ENCODE measurements at regions not wholly inside any gene's neighbourhood (a gene's known extent, or its start where the extent isn't known, plus 50 kb on each side); places are given as distances from the start of the nearest gene placed in this dataset.

DNA sequence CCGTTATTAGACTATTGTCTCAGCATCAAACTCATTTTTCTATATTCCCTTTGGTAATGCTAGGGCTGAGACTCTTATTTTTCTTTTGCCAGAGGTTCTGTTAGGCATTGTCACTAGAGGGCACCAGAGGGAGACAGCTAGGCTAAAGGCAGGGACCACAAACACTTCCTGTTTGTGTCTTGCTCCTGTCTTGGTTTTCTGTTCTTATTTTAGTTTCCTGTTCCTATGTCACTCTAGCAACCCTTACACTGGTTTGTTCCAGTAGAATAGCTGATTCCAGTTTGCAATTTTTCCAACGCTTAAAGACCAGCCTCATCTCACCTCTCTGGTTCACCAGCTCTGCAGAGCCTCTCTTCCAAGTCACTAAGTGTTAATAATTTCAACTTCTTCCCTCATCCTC, 772.0 kb downstream of the DIAPH3 start:
- DNase-seq (no peak), ATAC-seq (peak; percentile 84 to 92)
- TF ChIP-seq, protein P1, sequence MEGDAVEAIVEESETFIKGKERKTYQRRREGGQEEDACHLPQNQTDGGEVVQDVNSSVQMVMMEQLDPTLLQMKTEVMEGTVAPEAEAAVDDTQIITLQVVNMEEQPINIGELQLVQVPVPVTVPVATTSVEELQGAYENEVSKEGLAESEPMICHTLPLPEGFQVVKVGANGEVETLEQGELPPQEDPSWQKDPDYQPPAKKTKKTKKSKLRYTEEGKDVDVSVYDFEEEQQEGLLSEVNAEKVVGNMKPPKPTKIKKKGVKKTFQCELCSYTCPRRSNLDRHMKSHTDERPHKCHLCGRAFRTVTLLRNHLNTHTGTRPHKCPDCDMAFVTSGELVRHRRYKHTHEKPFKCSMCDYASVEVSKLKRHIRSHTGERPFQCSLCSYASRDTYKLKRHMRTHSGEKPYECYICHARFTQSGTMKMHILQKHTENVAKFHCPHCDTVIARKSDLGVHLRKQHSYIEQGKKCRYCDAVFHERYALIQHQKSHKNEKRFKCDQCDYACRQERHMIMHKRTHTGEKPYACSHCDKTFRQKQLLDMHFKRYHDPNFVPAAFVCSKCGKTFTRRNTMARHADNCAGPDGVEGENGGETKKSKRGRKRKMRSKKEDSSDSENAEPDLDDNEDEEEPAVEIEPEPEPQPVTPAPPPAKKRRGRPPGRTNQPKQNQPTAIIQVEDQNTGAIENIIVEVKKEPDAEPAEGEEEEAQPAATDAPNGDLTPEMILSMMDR (IDR thresholded peaks at IDR 0.05), result peak; percentile 85
- H3K9me3 ChIP-seq, result no peaks in the 10 kb centered on the region
- H3K27ac ChIP-seq, result peak overlapping the region; percentile 48
- peaks cover 8% of the 10 kb centered on the region for H3K4me1 ChIP-seq
- no peaks in the 10 kb centered on the region for H3K36me3 ChIP-seq
- intact Hi-C loops (cut with DNase I), result no loop called here
- H3K27me3 ChIP-seq (ENCODE audit: low read depth), result no peaks in the 10 kb centered on the region
- H3K4me3 ChIP-seq, result no peak overlapping the region

DNA sequence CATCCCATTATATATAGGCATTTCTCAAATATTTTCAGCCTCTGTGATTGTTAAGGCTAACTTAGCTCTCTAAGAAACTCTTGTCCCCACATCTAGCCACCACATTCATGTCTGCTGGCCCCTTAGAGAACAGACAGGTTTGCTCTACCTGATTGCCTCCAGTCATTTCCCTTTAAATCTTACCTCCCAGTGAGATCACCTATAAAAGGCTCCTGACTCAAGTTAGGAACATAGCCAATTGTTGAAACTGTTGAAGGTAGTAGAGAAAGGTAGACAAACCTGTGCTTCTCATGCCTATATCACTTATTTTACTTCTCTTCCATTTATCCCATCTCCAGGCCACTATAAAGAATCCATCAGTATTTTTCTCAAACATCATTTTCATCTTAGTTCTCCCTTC, 771.4 kb downstream of the DIAPH3 start:
- H3K4me3 ChIP-seq, result no peak overlapping the region
- H3K27me3 ChIP-seq (ENCODE audit: low read depth), result no peaks in the 10 kb centered on the region
- H3K27ac ChIP-seq, result peak overlapping the region; percentile 48
- intact Hi-C loops (cut with DNase I), result no loop called here
- TF ChIP-seq, protein P1 (IDR thresholded peaks at IDR 0.05), result no peak
- peaks cover 8% of the 10 kb centered on the region for H3K4me1 ChIP-seq
- H3K36me3 ChIP-seq, result no peaks in the 10 kb centered on the region
- DNase-seq, result no peak
- no peaks in the 10 kb centered on the region for H3K9me3 ChIP-seq
- no peak for ATAC-seq

DNA sequence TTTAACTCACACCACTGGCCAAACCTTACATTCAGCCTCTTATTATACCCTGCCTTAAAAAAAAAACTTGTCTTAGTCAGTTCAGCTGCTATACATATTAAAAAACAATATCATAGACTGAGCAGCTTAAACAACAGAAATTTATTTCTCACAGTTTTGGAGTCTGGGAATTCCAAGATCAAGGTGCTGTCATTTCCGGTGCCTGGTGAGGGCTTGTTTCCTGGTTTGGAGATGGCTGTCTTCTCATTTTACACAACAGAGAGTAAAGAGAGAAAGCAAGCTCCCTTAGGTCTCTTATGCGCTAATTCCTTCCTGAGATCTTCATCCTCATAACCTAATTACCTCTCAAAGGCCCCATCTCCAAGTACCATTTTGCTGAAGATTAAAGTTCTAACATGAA, 769.2 kb downstream of the DIAPH3 start:
- no peak for ATAC-seq
- intact Hi-C loops (cut with DNase I), result no loop called here

DNA sequence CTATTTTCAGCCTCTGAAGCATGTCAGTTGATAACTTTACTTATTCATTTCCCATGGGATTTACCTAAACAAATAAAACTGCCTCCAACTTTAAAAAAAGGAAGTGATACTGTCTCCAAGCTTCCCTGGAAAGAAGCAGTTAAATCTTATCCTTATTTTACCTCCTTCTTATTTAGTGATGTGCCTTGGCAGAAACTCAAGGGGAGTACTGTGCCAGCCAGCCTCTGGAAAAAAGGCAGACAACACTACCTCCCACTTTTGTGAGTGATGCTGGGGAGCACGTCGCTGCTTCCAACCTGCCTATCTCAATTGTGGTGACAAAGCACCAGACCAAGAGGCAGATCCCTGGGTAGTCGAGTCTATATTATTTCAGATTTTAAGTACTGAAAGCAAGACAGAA, 765.6 kb downstream of the DIAPH3 start:
- Histone ChIP-seq H3K9me3 (no peaks in the 10 kb centered on the region), H3K27me3 (ENCODE audit: low read depth) (no peaks in the 10 kb centered on the region), H3K4me3 (no peak overlapping the region), H3K4me1 (no peaks in the 10 kb centered on the region), H3K27ac (no peak overlapping the region), H3K36me3 (no peaks in the 10 kb centered on the region)
- TF ChIP-seq, protein P1 (IDR thresholded peaks at IDR 0.05), result no peak
- intact Hi-C loops (cut with DNase I), result no loop called here
- DNase-seq (no peak), ATAC-seq (no peak)

More for the DNA sequence above, 769.2 kb downstream of the DIAPH3 start:
- Histone ChIP-seq H3K27me3 (ENCODE audit: low read depth) (no peaks in the 10 kb centered on the region), H3K9me3 (no peaks in the 10 kb centered on the region), H3K36me3 (no peaks in the 10 kb centered on the region), H3K27ac (no peak overlapping the region), H3K4me1 (peaks cover 8% of the 10 kb centered on the region), H3K4me3 (no peak overlapping the region)
- TF ChIP-seq, protein P1 (IDR thresholded peaks at IDR 0.05), result no peak
- DNase-seq, result no peak

DNA sequence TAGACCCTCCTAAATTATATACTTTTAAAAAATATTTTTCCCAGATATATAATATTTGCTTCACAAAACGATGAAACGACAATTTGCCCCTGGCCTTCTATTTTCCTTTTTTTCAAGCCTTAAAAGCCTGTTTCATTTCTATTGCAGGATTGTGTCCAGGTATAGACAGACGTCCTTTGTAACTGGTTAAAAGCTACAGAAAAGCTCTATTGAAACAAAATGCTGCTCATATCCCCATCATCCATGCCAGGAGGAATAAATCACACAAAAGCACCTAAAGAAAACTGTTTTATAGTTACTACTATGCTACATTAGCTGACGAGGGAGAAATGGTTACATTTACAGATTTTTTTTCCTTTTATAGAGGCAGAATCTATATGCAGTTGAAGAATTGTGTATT, 765.1 kb downstream of the DIAPH3 start:
- no peaks in the 10 kb centered on the region for H3K36me3 ChIP-seq
- H3K27ac ChIP-seq, result no peak overlapping the region
- DNase-seq (no peak), ATAC-seq (no peak)
- H3K4me1 ChIP-seq, result no peaks in the 10 kb centered on the region
- H3K4me3 ChIP-seq, result no peak overlapping the region
- no peaks in the 10 kb centered on the region for H3K9me3 ChIP-seq
- TF ChIP-seq, protein P1 (IDR thresholded peaks at IDR 0.05), result no peak
- no peaks in the 10 kb centered on the region for H3K27me3 ChIP-seq (ENCODE audit: low read depth)
- intact Hi-C loops (cut with DNase I), result no loop called here

DNA sequence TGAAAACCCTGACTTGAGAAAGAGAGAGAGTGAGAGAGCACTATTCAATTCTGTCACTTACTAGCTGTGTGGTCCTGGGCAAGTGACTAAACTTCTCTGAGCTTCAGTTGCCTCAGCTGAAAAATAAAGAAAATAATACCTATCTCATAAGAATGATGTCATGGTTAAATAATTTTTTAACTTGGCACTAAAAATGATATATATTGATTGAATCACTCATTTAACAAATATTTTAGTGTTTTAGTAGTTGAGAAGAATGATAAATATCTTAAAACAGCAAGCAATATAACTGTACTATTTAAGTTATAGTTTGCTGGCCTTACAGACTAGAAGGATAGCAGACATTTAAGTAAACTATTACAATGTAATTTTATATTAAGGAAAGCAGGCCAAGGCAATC, 764.2 kb downstream of the DIAPH3 start:
- Histone ChIP-seq H3K27me3 (ENCODE audit: low read depth) (no peaks in the 10 kb centered on the region), H3K27ac (no peak overlapping the region), H3K9me3 (no peaks in the 10 kb centered on the region), H3K4me3 (no peak overlapping the region), H3K36me3 (no peaks in the 10 kb centered on the region), H3K4me1 (no peaks in the 10 kb centered on the region)
- no peak for ATAC-seq
- TF ChIP-seq, protein P1 (IDR thresholded peaks at IDR 0.05), result no peak
- intact Hi-C loops (cut with DNase I), result no loop called here
- DNase-seq, result no peak
